ENCODE measurements at regions not wholly inside any gene's neighbourhood (a gene's known extent, or its start where the extent isn't known, plus 50 kb on each side); places are given as distances from the start of the nearest gene placed in this dataset.

GRCh38 chr7:118843456-118843855 lies 619.0 kb downstream of the ANKRD7 start:
- no peak for TF ChIP-seq ARNT (IDR thresholded peaks at IDR 0.05)
- no peak for TF ChIP-seq ZNF384 (IDR thresholded peaks at IDR 0.05)
- TF ChIP-seq L3MBTL2 (conservative IDR thresholded peaks at IDR 0.05) = no peak
- TF ChIP-seq FOXM1 (IDR thresholded peaks at IDR 0.05; ENCODE audit: borderline replicate concordance) = no peak
- TF ChIP-seq PKNOX1 (IDR thresholded peaks at IDR 0.05) = no peak
- no peak for TF ChIP-seq NFRKB (IDR thresholded peaks at IDR 0.05)
- TF ChIP-seq HDGF (IDR thresholded peaks at IDR 0.05; ENCODE audit: borderline replicate concordance) = no peak
- no peak for TF ChIP-seq FOXK2 (IDR thresholded peaks at IDR 0.05)
- no peak for TF ChIP-seq ELF4 (IDR thresholded peaks at IDR 0.05)
- no peak for TF ChIP-seq FOXA1 (IDR thresholded peaks at IDR 0.05)
- TF ChIP-seq LEF1 (IDR thresholded peaks at IDR 0.05; ENCODE audit: borderline replicate concordance) = no peak
- TF ChIP-seq SP1 (IDR thresholded peaks at IDR 0.05) = no peak
- no peak for TF ChIP-seq CTBP1 (IDR thresholded peaks at IDR 0.05; ENCODE audit: borderline replicate concordance)
- TF ChIP-seq SUZ12 (IDR thresholded peaks at IDR 0.05) = no peak
